ENCODE measurements at regions not wholly inside any gene's neighbourhood (a gene's known extent, or its start where the extent isn't known, plus 50 kb on each side); places are given as distances from the start of the nearest gene placed in this dataset.
"Not testable (repeated sequence)": the region's sequence is repeated elsewhere in the genome, so short reads cannot be mapped to it uniquely, and the experiment has no call there.

DNA sequence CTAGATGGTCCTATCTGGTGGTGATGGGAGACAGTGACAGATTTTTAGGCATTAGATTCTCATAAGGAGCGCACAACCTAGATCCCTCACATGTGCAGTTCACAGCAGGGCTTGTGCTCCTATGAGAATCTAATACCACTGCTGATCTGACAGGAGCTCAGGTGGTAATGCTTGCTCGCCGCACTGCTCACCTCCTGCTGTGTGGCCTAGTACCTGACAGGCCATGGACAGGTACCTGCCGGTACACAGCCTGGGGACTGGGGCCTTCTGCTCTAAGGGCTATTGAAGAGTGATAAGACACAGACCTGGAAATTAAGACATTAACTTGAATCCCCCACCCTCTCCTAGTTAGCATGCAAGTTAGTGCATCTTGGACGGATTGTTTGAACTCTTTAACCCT lies 64.4 kb downstream of the KLRB1 start:
- not testable (repeated sequence) for DNase-seq (ENCODE audit: low spot score); FAIRE-seq

DNA sequence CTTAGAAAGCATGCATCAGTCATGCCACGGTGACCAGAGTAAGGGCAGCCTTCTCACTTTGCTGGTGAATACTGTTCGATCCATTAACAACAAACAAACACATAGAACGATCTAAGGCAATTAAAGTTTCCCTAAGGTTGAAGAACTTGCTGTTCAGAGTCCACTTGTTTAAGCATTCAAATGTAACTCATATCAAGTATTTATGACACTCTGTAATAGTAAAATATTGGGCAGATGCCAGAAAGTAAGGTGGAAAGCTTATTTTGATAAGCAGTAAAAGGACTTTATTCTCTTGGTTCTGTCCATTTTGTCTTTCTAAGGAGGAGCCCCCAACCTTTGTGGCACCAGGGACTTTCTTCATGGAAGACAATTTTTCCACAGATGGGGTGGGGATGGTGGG lies 64.9 kb downstream of the KLRB1 start:
- not testable (repeated sequence) for FAIRE-seq

DNA sequence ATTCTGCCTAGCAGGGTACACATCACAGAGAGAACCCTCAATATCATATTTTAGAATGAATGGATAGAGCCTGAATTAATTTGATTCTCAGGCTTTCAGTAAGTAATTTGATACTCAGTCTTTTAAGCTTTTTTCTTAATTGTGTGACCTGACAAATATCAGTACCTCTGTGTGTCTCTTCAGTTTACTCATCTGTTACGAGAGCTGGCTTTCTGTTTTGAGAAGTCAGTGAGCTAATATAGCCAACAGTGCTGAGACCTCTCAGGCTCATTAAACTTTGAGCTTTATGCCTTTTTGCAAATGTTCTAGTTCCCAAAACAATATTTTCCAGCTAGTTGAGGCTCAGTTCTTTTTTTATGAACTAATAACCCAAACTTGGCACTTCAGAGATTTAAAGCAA lies 91.8 kb downstream of the KLRB1 start:
- not testable (repeated sequence) for DNase-seq (ENCODE audit: low spot score); FAIRE-seq

More for the DNA sequence above, 64.9 kb downstream of the KLRB1 start:
- not testable (repeated sequence) for DNase-seq (ENCODE audit: low spot score)

DNA sequence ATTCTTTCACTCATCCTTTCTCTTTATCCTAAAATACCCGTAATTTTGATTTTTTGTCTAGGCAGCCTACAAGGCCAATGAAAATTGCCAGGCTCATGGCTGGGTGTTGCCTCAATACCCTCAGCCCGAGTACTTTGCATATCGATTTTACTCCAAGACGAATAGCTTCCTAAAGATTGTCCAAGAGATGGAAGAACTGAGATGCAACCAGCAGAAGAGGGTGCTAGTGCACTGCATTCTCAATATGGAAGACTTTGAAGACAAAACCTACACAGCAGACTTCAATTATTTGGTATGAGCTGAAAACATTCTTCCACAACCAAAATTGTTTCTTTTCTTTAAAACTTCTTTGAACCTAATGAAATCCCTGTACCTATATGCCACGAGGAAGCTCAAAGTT lies 95.0 kb downstream of the KLRB1 start:
- not testable (repeated sequence) for FAIRE-seq; DNase-seq (ENCODE audit: low spot score)

DNA sequence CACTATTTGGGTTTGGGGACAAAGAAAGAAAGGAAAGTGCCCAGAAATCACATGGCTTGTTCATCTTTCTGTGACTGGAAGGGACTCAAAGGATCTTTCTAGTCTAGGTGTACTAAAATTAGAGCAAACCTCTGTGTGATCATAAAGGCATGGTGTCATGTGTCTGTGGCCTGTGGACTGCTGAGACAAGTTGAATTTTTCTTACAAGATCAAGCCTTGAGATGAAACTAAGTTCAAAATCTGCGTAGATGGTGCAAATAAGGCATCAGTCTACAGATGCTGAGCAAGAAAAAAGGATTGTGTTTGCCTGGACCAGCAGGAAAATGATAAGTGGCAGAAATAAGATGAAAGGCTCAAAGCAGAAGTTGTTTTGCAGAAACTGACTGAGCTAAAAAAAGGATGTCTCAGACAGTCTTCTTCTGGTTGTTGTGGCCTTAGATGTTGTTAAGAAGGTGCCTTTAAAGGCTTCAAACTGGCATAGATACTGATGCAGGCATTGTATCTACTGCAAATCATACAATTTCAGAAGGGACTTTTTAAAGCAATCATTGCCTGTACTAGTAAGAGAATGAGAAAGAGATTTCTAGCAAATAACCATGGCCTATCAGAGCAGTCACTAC lies 97.2 kb downstream of the KLRB1 start:
- not testable (repeated sequence) for DNase-seq (ENCODE audit: low spot score); FAIRE-seq

DNA sequence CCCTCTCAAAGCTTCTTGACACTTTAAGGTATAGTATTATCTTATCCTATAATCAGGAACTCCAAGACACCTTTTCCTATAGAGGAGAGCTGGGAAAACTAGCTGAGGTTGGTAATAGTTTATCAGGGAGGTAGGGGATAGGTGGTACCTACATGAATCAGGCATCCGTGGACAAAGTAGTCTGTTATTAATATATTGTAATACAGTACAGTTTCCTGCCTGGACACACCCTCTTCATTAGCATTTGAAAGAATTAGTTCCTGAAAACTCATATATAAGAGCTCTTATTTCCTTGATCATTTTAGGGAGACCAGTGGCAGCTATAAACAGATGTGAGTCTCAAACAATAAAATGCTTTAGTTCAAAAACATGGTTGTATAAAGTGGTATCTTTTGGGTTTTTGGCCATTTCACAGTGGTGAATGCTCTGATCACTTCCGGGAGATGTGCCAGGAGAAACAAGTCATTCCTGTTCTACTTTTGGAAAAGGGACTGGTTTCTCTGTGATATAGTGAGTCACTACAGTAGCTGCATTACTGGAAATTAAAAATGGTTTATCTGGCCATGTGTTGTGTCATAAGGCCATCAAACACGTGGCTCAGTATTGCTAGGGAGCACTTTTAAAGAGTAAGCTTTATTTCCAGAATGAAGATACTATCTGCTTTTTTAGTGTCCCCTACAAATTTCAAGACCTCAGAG lies 98.1 kb downstream of the KLRB1 start:
- FAIRE-seq (no peak), DNase-seq (ENCODE audit: low spot score) (no peak)

DNA sequence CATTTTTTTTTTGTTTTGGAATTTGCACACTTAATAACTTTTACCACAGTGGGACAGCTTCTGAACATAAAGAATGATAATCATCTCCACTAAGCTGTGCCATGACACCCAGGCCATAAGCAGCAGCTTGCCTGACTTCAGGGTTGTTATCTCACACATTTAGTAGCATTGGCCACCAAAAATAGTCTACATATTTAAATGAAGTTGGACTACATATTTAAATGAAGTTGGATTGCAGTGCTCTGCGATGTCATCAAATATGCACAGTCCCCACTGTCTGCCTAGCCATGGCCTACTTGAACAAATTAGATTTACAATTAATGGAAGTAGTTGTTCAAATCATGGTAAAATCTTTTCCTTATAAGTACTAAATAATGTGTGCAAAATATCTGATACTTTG lies 101.0 kb downstream of the KLRB1 start:
- FAIRE-seq (no peak), DNase-seq (ENCODE audit: low spot score) (no peak)

DNA sequence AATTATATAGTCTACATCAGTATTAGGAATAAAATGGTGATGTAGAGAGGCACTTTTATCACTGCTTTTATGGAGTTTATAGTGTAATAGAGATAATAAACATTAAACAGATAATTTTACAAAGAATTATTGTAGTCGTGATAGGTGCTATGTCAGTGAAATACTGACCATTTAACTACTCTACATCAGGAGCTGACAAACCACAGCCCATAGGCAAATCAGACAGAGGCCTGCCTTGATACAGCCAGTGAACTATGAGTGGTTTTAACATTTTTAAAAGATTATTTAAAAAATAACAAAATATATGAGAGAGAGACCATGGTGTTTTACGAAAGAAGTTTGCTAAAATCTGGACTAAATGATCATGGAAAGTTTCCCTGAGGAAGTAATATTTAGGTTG lies 104.3 kb downstream of the KLRB1 start:
- FAIRE-seq; DNase-seq (ENCODE audit: low spot score): not testable (repeated sequence)

DNA sequence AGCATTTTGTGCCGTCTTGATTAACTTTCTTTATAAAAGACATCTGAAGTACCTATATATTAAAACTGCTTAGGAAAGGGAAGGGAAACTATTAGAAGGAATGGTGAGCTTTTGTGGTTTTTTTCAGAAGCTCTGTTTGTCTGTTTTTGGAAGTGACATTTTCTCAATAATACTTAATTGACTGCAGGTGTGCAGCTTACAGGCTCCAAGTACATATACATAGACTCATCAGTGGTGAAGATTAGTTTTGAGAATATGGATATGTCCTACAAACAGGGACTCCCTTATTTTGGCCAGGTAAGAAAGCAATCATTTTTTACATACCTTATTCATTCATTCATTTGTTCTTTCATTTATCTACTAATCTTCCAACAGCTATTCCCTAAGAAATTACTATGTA lies 104.9 kb downstream of the KLRB1 start:
- FAIRE-seq; DNase-seq (ENCODE audit: low spot score): not testable (repeated sequence)

DNA sequence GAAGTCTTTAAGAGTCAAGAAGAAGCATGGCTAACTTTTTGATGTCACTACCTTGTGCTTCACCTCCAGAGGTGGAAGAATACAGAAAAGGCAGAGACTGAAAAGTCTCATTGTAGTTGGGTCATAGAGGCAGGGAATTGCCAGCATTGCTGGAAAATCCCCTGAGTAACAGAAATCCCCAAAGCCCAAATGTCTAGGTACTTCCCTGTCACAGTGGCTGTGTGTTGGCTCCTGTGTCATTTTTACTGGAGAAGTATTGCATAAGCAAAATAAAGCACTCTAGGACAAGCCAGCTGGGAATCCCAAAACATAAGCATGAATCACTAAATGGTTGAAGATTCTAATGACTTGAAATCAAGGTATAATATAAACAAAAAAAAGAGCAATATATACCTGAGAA lies 114.4 kb downstream of the KLRB1 start:
- DNase-seq (ENCODE audit: low spot score); FAIRE-seq: not testable (repeated sequence)

DNA sequence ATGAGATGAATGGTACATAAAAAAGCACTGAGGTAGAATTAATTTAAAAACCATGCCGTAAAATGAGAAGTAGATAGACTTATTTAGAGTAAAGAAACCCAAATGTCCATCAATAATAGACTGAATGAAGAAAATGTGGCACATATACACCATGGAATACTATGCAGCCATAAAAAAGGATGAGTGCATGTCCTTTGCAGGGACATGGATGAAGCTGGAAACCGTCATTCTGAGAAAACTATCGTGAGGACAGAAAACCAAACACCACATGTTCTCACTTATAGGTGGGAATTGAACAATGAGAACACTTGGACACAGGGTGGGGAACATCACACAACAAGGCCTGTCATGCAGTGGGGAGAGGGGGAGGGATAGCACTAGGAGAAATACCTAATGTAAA lies 126.4 kb downstream of the KLRB1 start:
- not testable (repeated sequence) for FAIRE-seq; DNase-seq (ENCODE audit: low spot score)

DNA sequence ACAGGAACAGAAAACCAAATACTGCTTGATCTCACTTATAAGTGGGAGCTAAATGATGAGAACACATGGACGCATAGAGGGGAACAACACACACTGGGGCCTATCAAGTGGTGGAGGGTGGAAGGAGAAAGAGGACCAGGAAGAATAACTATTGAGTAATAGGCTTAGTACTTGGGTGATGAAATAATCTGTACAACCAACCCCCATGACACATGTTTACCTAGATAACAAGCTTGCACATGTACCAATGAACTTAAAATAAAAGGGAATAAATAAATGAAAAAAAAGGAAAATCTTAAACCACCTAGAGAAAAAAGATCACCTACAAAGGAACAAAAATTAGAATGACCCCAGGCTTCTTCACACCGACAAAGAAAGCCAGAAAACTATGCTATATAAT lies 133.5 kb downstream of the KLRB1 start:
- DNase-seq (ENCODE audit: low spot score); FAIRE-seq: not testable (repeated sequence)

DNA sequence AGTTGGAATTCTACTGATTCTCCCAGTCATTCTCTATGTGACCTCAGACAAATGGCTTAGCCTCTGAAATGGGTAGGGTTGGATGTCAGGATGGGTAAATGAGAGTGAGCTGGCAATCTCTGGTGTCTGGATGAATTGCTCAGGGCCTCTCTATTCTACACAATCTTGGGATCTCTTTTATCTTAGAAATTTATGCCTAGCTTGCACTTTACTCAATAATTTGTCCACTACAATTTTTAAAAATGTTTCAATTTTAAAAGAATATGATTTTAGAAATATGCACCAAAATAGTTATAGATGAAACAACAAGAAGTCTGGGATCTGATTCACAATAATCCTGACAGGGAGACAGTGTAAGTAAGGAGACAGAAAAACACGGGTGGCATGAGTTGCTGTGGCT lies 134.1 kb downstream of the KLRB1 start:
- FAIRE-seq; DNase-seq (ENCODE audit: low spot score): not testable (repeated sequence)

DNA sequence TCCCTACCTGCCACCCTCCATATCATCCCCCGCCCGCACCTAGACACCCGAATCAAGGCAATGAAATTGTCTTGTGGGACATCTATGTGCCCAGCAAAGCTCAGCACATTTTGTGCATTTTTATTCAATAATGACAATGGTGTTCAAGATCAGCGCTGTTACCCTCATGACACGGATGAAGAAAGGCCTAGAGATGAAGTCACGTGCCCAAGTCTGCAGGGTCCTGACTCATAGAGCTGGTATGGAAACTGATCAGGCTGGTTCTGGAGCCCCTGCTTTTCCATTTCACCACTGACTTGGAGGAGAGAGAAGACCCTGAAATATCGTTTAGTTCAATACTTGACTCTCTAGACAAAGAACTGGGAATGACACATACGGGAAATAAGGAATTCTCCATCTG lies 136.2 kb downstream of the KLRB1 start:
- FAIRE-seq; DNase-seq (ENCODE audit: low spot score): not testable (repeated sequence)

DNA sequence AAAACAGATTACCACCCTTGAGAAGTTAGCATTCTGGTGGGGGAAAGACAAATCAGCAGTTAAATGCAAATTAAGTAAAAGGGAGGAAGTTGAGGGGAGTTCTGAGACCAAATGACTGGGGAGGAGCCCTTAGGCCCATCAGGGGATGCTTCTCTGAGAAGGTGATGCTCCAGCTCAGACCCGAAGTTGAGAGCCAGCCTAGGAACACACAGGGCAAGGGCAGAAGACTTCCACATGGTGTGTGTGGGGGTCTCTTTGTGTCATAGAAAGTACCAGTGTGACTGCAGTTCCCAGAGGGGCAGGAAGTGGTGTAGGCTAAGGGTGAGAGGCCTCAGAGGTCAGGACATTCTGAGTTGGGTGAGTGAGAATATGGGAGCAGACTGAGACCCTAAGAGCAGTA lies 137.3 kb downstream of the KLRB1 start:
- not testable (repeated sequence) for DNase-seq (ENCODE audit: low spot score); FAIRE-seq

DNA sequence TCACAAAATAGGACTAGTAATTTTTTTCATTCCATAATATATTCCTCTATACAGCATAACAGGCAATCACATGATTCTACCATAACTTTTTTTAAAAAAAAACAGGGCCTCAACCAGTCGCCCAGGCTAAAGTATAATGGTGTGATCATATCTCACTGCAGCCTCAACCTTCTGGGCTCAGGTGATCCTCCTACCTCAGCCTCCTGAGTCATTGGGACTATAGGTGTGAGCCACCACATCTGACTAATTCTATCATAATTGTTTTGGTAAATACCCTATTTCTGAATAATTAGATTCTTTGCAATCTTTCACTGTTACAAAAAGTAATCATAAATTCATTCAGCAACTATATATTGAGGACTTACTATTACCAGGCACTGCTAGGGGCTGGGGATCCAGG lies 137.8 kb downstream of the KLRB1 start:
- not testable (repeated sequence) for FAIRE-seq; DNase-seq (ENCODE audit: low spot score)

DNA sequence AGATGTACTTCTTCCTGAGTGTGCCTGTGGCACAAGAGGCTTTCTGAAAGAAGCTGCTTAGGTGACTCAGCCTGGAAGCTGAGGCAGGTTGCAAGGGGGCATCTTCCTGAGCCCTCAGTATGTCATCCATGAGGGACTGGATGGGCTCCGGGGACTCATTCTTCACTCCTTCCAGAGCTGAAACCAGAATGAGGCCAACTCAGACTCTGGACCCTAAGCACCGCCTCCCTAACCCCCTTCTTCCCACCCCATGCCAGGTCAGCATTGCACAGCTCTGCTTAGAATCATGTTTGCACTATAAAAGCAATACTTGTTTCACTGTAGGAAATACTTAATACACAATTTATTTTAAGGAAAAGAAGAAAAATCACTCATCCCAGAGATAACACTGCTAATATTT lies 138.3 kb downstream of the KLRB1 start:
- not testable (repeated sequence) for DNase-seq (ENCODE audit: low spot score)
- peak; percentile 52 for FAIRE-seq

DNA sequence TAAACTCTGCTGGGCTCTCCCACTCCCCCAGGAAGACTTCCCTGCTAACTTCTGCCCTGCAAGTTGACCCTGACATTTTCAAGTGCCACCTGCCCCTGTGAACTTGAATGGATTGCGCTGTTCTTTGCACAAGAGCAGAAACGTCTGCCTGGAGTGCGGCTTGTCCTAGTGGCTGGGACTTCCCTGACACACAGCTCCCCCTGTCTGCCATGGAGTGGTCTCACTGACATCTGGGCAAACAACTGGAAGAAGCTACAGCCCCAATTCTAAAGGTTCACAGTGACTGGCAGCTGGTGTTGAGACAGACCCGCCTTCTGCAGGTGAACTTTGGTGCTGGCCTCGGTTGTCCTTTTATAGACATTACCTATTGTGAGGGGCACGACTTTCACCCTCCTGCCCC lies 138.7 kb downstream of the KLRB1 start:
- FAIRE-seq; DNase-seq (ENCODE audit: low spot score): not testable (repeated sequence)

DNA sequence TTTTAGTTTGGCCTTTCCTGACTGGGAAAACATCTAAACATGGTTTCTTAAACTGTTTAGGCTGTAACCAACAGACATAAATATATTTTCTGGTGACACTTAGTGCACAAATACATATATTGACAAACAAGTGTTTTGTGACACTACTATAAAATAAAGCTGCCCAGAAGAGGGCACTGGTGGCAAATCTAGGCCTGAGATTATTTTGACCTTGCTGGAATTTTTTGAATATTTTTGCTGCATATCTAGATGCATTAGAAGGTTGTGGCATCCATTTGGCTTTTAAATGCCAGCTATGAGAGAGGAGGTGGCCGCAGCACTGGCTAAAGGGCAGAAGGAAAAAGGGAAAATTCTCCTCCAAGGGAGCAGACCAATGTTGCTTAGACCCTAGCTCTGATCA lies 139.6 kb downstream of the KLRB1 start:
- not testable (repeated sequence) for DNase-seq (ENCODE audit: low spot score); FAIRE-seq

DNA sequence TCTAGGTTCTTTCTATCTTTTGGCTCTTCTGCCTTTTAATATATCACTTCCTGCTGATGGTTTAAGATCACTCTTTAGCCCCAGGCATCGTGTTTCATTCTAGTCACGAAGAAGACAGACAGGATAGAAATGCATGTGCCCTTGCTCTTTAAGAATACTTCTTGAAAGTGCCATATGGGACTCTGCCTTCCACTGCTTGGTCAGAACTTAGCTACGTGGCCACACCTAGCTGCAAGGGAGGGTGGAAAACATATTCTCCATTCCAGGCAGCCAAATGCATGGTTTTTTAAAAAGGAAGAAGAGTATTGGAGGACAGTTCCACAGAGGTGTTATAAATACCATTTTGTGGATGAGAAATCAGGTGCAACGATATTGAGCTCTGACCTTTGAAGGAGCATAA lies 143.3 kb downstream of the KLRB1 start:
- FAIRE-seq, result no peak
- DNase-seq (ENCODE audit: low spot score), result no peak

DNA sequence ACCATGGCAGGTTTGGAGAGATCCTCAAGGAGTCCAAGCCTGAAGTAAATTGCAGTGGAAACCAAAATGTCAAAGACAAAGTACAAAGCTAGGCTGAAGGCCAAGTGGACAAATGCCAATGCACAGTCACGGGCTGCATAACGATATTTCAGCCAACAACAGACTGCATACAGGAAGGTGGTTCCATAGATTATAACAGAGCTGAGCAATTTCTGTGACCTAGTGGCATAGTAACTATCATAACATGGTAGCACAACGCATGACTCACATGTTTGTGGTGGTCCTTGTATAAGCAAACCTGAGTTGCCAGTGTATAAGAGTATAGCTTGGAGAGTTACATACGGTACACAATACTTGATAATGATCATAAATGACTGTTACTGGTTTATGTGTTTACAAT lies 152.2 kb downstream of the KLRB1 start:
- FAIRE-seq; DNase-seq (ENCODE audit: low spot score): not testable (repeated sequence)

DNA sequence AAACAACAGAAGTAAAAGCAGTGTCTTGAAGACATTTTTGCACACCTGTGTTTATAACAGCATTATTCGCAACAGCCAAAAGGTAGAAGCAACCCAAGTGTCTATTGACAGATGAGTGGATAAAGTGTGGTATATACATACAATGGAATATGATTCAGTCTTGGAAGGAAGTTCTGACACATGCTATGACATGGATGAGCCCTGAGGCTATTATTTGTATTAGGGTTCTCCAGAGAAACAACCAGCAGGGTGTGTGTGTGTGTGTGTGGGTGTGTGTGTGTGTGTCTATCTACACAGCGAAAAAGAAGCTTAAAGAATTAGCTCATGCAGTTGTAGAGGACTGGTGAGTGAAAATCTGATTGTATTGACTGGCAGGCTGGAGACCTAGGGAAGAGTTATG lies 153.7 kb downstream of the KLRB1 start:
- not testable (repeated sequence) for DNase-seq (ENCODE audit: low spot score); FAIRE-seq

All from RCC 7860 (cell line).